ENCODE measurements at regions not wholly inside any gene's neighbourhood (a gene's known extent, or its start where the extent isn't known, plus 50 kb on each side); places are given as distances from the start of the nearest gene placed in this dataset.

DNA sequence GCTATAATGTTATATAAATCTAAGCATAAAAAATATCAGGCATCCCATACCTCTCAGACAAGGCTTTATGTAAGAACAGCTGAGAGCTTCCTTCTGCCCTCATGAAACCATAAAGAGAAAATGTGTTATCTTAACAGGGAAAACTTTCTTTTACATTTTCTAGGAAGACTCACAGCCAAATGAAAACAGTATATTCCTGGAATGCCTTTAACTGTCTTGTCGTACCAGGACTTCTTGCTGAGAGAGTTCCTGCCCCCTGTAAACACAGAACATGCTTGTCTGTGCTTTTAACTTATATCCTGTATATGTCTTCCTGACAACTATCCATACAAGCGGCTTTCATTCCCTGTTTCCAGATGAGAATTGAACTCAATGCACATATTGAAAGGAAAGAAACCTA is 64.8 kb upstream of the AHR start:
- DNase-seq (ENCODE audit: low read depth in 3 of 3), result no peak

GRCh38 chr7:17234030-17234397 is 64.4 kb upstream of the AHR start:
- peak in 2 of 3 experiments; percentile 13 to 17 for DNase-seq (ENCODE audit: low read depth in 3 of 3)

- DNase-seq (ENCODE audit: low read depth in 3 of 3), result peak in 2 of 3 experiments; percentile 37 to 49
These were observed 63.9 kb upstream of the AHR start for GRCh38 chr7:17234398-17235031.

DNA sequence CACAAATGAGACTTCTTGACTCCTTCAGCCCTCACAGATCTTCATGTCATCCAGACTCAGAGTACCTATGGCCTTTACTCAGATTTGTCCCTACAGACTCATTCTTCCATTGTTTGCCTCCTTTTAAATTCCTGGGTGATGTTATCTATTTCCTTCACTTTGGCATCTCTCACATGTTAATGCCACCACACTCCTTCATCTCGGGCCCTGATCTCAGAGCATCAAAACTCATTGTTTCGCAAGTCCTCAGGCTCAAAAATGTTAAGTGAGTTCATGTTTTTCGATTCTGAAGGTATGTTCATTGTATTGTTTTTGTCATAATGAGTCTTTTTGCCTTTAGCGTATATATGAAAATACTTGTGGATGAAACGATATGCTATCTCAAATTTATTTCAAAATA is 62.3 kb upstream of the AHR start:
- no peak for DNase-seq (ENCODE audit: low read depth in 3 of 3)

DNA sequence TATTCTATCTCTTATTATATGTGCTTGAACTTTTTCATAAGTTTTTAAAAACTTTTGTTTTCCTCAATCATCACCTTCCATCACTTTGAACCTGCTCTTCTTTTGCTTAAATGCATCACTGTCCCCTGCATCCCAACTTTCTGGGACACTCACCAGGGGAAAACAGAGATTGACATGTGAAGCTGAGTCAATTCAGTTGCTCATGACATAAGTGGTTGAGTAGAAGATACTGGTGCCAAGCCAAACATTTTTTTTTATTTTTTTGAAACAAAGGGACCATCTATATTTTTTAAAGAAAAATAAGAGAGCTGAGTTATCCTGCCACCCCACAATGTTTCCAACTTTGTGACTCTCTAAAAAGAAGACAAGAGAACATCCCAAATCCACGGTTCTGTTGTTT is 61.8 kb upstream of the AHR start:
- no peak for DNase-seq (ENCODE audit: low read depth in 3 of 3)

DNA sequence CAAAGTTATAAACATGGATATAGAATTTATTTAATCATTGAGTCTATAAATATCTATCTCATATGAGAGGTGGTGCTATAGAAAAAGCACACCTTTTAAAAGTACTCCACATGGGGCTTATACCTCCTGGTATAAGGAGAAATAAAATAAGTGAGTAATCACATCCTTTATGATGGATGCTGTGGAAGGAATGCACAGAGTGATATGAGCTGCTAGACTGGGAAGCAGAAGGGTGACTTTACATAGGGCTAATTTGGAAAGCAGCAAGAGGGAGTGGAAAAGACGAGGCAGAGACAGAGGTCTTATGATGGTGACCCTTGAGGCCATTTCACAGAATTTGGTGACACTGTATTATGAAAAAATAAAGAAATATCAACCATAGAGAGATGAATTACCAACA is 59.4 kb upstream of the AHR start:
- DNase-seq (ENCODE audit: low read depth in 3 of 3), result no peak

GRCh38 chr7:17239683-17240521 is 58.5 kb upstream of the AHR start:
- no peak for DNase-seq (ENCODE audit: low read depth in 3 of 3)

- DNase-seq (ENCODE audit: low read depth in 3 of 3), result no peak
These were observed 55.9 kb upstream of the AHR start for GRCh38 chr7:17242504-17242903.

GRCh38 chr7:17244786-17245185 is 53.7 kb upstream of the AHR start:
- DNase-seq (ENCODE audit: low read depth in 3 of 3), result no peak

DNA sequence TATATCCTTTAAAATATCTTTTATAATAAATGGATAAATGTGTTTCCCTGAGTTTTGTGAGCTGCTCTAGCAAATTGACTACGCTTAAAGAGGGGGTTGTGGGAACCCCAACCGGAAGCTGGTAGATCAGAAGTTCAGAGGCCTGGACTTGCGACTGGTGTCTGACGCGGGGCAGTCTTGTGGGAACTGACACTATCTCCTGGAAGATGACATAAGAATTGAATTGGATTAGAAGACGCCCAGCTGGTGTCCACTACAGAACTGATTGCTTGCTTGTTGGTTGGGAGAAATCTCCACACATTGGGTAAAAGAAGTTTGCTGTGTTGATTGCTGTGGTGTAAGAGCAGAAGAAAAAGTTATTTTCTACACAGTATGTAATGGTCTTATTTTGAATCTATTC is 51.1 kb upstream of the AHR start:
- DNase-seq (ENCODE audit: low read depth in 3 of 3), result no peak

DNA sequence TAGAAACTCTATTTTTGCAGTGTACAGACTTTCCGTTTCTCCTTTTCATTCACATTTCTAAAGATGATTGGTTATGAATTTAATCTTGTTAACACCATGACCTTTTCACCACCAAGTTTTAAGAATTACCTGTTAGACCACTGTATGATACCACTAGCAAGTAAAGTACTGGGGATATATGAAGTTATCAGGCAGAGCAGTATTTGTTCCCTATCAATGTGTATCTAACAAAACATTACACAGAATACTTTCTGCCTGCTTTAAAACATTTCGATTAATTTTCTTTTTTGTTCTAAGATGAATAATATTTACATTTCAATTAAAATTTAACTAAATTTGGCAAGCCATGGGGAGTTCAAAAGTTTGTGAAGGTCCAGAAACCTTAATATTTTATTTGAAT is 49.9 kb upstream of the AHR start:
- DNase-seq (ENCODE audit: low read depth in 3 of 3), result no peak

All from stimulated activated CD4-positive, alpha-beta T cell treated with anti-CD3 and anti-CD28 coated beads, TNF-alpha, amount 100 ng/mL, for 4 hours (primary cell).